CD4-positive, alpha-beta T cell (primary cell): ENCODE measurements at regions not wholly inside any gene's neighbourhood (a gene's known extent, or its start where the extent isn't known, plus 50 kb on each side); places are given as distances from the start of the nearest gene placed in this dataset.

Experiments
- ATAC-seq: fragments of 200-7000 bp; cut with Tn5 transposase; one replicate; pipeline ENCODE4 v1.10.0; 2022; ENCODE audit warnings: mild to moderate bottlenecking; ENCODE audit not compliant: poor library complexity
- CTCF ChIA-PET: fragments of 350-600 bp; sonication (Branson Sonifier 250); formaldehyde crosslinking; loops from one replicate; lab custom pipeline; 2021; ENCODE audit warnings: antibody characterized with exemption, inconsistent platforms; lab: Charles Lee
- POLR2A ChIA-PET: fragments of 350-600 bp; sonication (Branson Sonifier 250); formaldehyde crosslinking; loops from one replicate; lab custom pipeline; 2021; ENCODE audit warnings: antibody characterized with exemption, inconsistent platforms; lab: Charles Lee
- DNase-seq, 14 experiments: peaks; one replicate each; pipeline ENCODE4 v3.0.0-alpha.2; 2013 to 2020; ENCODE audit warnings: mixed read lengths in 2 of 14
- H3K27ac ChIP-seq, 2 donors: one replicate each; pipeline versions ENCODE4 v1.5.1 to v1.7.0; 2013; ENCODE audit warnings: low read length in 2 of 2, low read depth in 1 of 2, mild to moderate bottlenecking in 1 of 2
- H3K27me3 ChIP-seq, 2 experiments: 1 replicate in 1 of 2; 2 replicates in 1 of 2; pipeline versions ENCODE4 v1.6.1 to v1.7.0; 2013; ENCODE audit warnings: low read length in 2 of 2, control low read depth in 1 of 2, mild to moderate bottlenecking in 1 of 2, moderate library complexity in 1 of 2; ENCODE audit not compliant: insufficient read depth in 2 of 2, control insufficient read depth in 1 of 2
- H3K36me3 ChIP-seq: one replicate; pipeline ENCODE4 v1.6.1; 2013; ENCODE audit warnings: low read length, control low read depth; ENCODE audit not compliant: insufficient read depth
- H3K4me1 ChIP-seq: one replicate; pipeline ENCODE4 v1.6.1; 2013; ENCODE audit warnings: low read length, control low read depth; ENCODE audit not compliant: insufficient read depth
- H3K4me3 ChIP-seq: one replicate; pipeline ENCODE4 v1.5.1; 2013; ENCODE audit warnings: mild to moderate bottlenecking, low read length, moderate library complexity
- H3K9me3 ChIP-seq, 2 experiments: 1 replicate in 1 of 2; 2 replicates in 1 of 2; pipeline versions ENCODE4 v1.6.1 to v1.7.0; 2013; ENCODE audit warnings: low read length in 2 of 2, mild to moderate bottlenecking in 2 of 2, control low read depth in 1 of 2, moderate library complexity in 1 of 2; ENCODE audit not compliant: control insufficient read depth in 1 of 2, insufficient read depth in 1 of 2
- H3K27ac Mint-ChIP-seq: one replicate; pipeline ENCODE4 v1.8.0; 2020; ENCODE audit warnings: mixed read lengths
- H3K27me3 Mint-ChIP-seq: one replicate; pipeline ENCODE4 v1.8.0; 2021; ENCODE audit warnings: mixed read lengths
- H3K36me3 Mint-ChIP-seq: one replicate; pipeline ENCODE4 v1.8.0; 2021; ENCODE audit warnings: low read depth, mixed read lengths
- H3K4me1 Mint-ChIP-seq: one replicate; pipeline ENCODE4 v1.8.0; 2021; ENCODE audit warnings: low read depth, mixed read lengths
- H3K4me3 Mint-ChIP-seq: one replicate; pipeline ENCODE4 v1.8.0; 2020; ENCODE audit warnings: mild to moderate bottlenecking, mixed read lengths
- H3K9me3 Mint-ChIP-seq: one replicate; pipeline ENCODE4 v1.8.0; 2020; ENCODE audit warnings: mixed read lengths
- CTCF ChIP-seq: fragments of 200-600 bp; IDR thresholded peaks from one replicate; pipeline ENCODE4 v1.8.0; 2022; ENCODE audit warnings: antibody characterized with exemption, mild to moderate bottlenecking
- intact Hi-C, 2 experiments: fragments of 100-400 bp; cut with DNase I in 1 of 2; cut with micrococcal nuclease in 1 of 2; formaldehyde crosslinking; loops; one replicate each; pipeline versions ENCODE4 v1.15.1 to v1.9.0; 2023 to 2025; cut with DNase I, micrococcal nuclease

- H3K27ac ChIP-seq = no peak overlapping the region
- ATAC-seq (no peak), DNase-seq (no peak)
- H3K36me3 Mint-ChIP-seq = no peaks in the 10 kb centered on the region
- no peaks in the 10 kb centered on the region for H3K4me1 ChIP-seq
- POLR2A ChIA-PET = no interaction called here
- no peaks in the 10 kb centered on the region for H3K9me3 ChIP-seq
- peaks cover 60% of the 10 kb centered on the region for H3K27me3 Mint-ChIP-seq
- intact Hi-C loops = no loop called here
- CTCF ChIA-PET = interaction anchor here (1.7 kb wide), 1 partner anchor 9 kb away, joined by 4 read pairs; no protein-coding TSS in a partner anchor
- no peak for TF ChIP-seq CTCF
- H3K27ac Mint-ChIP-seq = no peak overlapping the region
- H3K36me3 ChIP-seq = no peaks in the 10 kb centered on the region
- no peak overlapping the region for H3K4me3 ChIP-seq
- no peaks in the 10 kb centered on the region for H3K4me1 Mint-ChIP-seq
- peaks cover 5 to 21% of the 10 kb centered on the region in 2 experiments for H3K27me3 ChIP-seq
- no peaks in the 10 kb centered on the region for H3K9me3 Mint-ChIP-seq
- H3K4me3 Mint-ChIP-seq = no peak overlapping the region
Observed at GRCh38 chr1:91174734-91175133, 152.9 kb upstream of the ZNF644 start.

GRCh38 chr1:91173346-91173890 lies 151.6 kb upstream of the ZNF644 start:
- Histone ChIP-seq H3K36me3 (no peaks in the 10 kb centered on the region), H3K27ac (no peak overlapping the region), H3K4me3 (no peak overlapping the region), H3K27me3 (peaks cover 5 to 18% of the 10 kb centered on the region in 2 experiments), H3K9me3 (no peaks in the 10 kb centered on the region), H3K4me1 (no peaks in the 10 kb centered on the region)
- ATAC-seq (no peak), DNase-seq (no peak)
- Mint-ChIP-seq H3K9me3 (no peaks in the 10 kb centered on the region), H3K27me3 (peaks cover 54% of the 10 kb centered on the region), H3K27ac (no peak overlapping the region), H3K36me3 (no peaks in the 10 kb centered on the region), H3K4me3 (no peak overlapping the region), H3K4me1 (no peaks in the 10 kb centered on the region)
- CTCF ChIA-PET = interaction anchor here (1.7 kb wide), 1 partner anchor 8 kb away, joined by 4 read pairs; no protein-coding TSS in a partner anchor
- POLR2A ChIA-PET = no interaction called here
- intact Hi-C loops = no loop called here
- TF ChIP-seq CTCF = no peak

GRCh38 chr1:91172541-91172940 lies 150.7 kb upstream of the ZNF644 start:
- Histone ChIP-seq H3K27me3 (peaks cover 5 to 17% of the 10 kb centered on the region in 2 experiments), H3K27ac (no peak overlapping the region), H3K9me3 (no peaks in the 10 kb centered on the region), H3K4me1 (no peaks in the 10 kb centered on the region), H3K36me3 (no peaks in the 10 kb centered on the region), H3K4me3 (no peak overlapping the region)
- H3K27ac Mint-ChIP-seq = no peak overlapping the region
- ATAC-seq (no peak), DNase-seq (no peak)
- intact Hi-C loops = no loop called here
- TF ChIP-seq CTCF = no peak
- peaks cover 49% of the 10 kb centered on the region for H3K27me3 Mint-ChIP-seq
- H3K4me1 Mint-ChIP-seq = no peaks in the 10 kb centered on the region
- H3K36me3 Mint-ChIP-seq = no peaks in the 10 kb centered on the region
- no peaks in the 10 kb centered on the region for H3K9me3 Mint-ChIP-seq
- ChIA-PET CTCF (no interaction called here), POLR2A (no interaction called here)
- no peak overlapping the region for H3K4me3 Mint-ChIP-seq
